CD4-positive, alpha-beta T cell treated with Interleukin-12 subunit alpha and Interleukin-12 subunit beta, for 1 hour (primary cell): ENCODE measurements at regions not wholly inside any gene's neighbourhood (a gene's known extent, or its start where the extent isn't known, plus 50 kb on each side); places are given as distances from the start of the nearest gene placed in this dataset.

Experiments used
- DNase-seq: peaks from one replicate; pipeline ENCODE4 v3.0.0-alpha.2; 2020

GRCh38 chr9:115373000-115373709 lies 255.2 kb upstream of the TNC start:
- DNase-seq, result no peak

DNA sequence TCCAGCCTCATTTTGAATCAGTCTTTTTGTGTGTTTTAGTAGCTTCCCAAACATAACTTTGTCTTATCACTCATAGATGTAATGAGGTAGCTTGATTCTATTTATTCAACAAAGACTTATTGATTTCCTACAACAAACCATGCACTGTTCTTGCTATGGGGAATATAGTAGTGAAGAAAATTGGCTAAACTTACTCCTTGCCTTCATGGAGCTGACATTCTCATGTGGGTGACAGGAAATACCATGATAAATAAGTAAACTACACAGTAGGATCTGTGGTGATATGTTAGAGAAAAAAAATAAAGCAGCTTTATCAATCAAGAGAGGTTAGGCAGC lies 255.7 kb upstream of the TNC start:
- no peak for DNase-seq

GRCh38 chr9:115374724-115375268 lies 256.8 kb upstream of the TNC start:
- DNase-seq, result no peak

DNA sequence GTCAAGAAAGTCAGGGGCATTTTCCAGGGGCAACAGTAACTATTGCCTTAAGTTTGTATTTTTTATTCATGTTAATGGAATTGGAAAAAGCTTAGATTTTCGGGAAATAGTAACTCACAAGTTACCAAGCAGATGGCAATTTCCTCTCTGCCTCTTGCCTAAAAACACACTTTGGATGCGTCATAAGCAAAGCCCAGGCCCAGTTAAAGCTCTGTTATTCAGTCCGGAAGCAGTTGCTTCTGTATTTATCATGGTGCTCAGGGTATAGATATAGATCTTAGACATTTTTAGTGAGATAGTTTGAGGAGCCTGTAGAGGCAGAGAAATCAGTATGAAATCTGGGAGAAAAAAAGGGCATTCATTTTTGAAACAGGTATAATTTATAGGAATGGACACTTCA lies 260.3 kb upstream of the TNC start:
- DNase-seq, result no peak

DNA sequence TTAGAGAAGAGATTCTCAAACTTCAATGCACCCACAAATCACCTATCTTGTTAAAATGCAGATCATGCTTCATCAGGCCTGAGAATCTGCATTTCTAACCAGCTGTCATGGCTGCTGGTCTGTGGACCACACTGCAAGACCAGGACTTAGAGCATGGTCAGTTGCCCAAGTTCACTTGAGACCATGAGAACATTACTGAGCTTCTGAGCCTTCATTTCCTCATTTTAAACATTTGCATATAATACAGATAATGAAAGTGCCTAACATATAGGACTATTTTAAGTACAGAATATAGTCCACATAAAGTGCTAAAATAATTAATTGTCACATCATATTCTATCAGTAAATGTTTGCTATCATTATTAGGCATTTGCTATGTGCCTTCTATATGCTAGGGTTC lies 260.8 kb upstream of the TNC start:
- no peak for DNase-seq

DNA sequence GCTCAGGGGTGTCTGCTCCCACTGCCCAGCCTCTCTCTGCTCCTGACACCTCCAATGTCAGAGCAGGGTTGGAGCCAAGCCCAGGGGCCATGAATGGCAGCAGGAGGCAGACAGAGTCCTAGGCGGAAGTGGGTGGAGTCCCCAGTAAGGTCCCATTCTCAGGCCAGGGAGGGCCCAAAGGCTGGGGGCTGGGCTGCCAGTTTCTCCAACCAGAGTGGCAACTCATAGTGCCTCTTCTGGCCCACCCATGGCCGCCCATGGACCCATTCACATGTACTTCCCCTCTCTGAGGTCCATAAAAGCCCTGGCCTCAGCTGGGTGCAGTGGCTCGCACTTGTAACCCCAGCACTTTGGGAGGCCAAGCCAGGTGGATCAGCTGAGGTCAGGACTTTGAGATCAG lies 261.8 kb upstream of the TNC start:
- DNase-seq, result no peak

GRCh38 chr9:115382865-115383264 lies 264.9 kb upstream of the TNC start:
- DNase-seq, result no peak

DNA sequence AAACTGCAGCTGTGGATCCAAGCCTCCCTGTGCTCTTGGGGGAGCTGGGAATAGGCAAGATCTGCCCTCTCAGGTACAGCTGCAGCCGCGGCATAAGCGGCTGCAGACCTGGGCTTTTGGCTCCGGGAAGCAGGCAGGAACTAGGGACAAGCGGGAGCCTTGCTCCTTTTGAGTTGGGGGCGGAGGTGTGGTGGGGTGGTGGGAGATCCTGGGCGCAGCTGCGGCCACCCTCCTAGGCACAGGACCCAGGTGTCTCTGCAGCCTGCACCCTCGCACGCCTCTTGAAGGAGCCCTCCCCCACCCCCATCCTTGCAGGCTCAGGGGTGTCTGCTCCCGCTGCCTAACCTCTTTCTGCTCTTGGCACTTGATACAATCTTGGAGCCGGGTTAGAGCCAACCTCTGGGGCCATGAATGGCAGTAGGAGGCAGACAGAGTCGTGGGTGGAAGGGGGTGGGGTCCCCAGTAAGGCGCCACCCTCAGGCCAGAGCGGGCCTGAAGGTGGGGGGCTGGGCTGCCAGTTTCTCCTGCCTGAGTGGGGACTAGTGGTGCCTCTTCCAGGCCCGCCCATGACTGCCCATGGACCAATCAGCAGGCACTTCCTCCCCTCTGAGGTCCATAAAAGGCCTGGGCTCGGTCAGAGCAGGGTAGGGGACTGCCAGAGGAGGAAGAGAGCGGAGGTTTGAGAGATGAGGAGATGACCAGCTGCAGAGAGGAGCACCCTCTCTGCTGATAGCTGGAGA lies 267.6 kb upstream of the TNC start:
- no peak for DNase-seq

GRCh38 chr9:115386963-115387770 lies 269.2 kb upstream of the TNC start:
- DNase-seq, result no peak

- no peak for DNase-seq
Observed at GRCh38 chr9:115391168-115391825, 273.3 kb upstream of the TNC start.

- DNase-seq, result no peak
Observed at GRCh38 chr9:115393976-115394775, 276.2 kb upstream of the TNC start.

- no peak for DNase-seq
Observed at GRCh38 chr9:115395511-115396021, 277.6 kb upstream of the TNC start.

- no peak for DNase-seq
Observed at GRCh38 chr9:115396071-115396529, 278.1 kb upstream of the TNC start.

DNA sequence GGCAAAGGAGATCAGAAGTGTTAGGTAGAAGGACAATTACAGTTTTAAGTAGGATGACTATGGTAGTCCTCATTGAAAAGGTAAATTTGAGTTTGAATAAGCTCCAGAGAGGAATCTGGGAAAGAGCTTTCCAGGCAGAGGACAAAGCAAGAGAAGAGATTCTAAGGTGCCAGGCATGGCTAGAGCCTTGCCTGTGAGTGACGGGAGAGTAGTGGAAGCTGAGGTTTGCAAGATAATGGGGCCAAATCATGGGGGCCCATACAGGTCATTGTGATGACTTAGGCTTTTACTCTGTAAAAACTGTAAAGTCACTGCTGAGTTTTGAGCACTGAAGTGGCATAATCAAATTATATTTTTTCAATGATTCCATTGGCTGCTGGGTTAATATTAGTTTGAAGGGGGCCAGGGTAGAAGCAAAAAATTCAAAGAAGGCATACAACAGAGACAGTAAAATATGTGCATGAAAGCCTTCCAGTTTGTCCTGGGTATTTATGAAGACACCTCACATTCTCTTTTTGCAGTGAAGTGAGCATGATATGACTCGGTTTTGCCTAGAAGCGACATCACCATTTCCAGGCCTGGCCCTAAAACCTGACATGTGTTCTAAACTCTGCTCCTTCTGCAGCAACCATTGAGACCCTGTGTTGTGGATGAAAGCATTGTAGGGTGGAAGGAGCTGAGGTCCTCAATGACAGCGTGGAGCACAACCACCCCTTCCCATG lies 279.8 kb upstream of the TNC start:
- no peak for DNase-seq

GRCh38 chr9:115398313-115398650 lies 280.3 kb upstream of the TNC start:
- no peak for DNase-seq

- no peak for DNase-seq
Observed at GRCh38 chr9:115398996-115399395, 281.0 kb upstream of the TNC start.

GRCh38 chr9:115400796-115401195 lies 282.8 kb upstream of the TNC start:
- no peak for DNase-seq

GRCh38 chr9:115401756-115402327 lies 283.9 kb upstream of the TNC start:
- no peak for DNase-seq

GRCh38 chr9:115403753-115404152 lies 285.8 kb upstream of the TNC start:
- no peak for DNase-seq

GRCh38 chr9:115404311-115404710 lies 286.4 kb upstream of the TNC start:
- DNase-seq, result no peak

DNA sequence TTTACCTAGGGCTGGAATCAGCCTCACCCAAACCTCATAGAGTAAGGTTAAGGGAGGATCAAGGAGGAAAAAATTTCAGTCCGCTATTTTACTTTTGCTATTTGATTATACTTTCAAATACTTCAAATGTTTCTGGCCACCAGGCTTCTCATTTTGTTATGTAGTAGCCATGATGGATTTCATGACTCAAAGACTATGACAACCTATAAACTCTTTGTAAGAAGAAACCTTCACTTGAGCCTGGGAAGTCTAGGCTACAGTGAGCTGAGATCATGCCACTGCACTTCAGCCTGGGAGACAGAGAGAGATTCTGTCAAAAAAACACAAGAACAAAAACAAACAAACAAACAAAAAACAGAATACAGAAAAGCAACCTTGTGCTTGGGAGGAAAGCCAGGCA lies 293.6 kb upstream of the TNC start:
- no peak for DNase-seq
